H9 (cell line): ENCODE measurements at regions not wholly inside any gene's neighbourhood (a gene's known extent, or its start where the extent isn't known, plus 50 kb on each side); places are given as distances from the start of the nearest gene placed in this dataset.
"Not testable (repeated sequence)": the region's sequence is repeated elsewhere in the genome, so short reads cannot be mapped to it uniquely, and the experiment has no call there.

Source experiments
- DNase-seq: peaks from one replicate; pipeline ENCODE4 v3.0.0-alpha.2; 2017
- H2AFZ ChIP-seq: one replicate; pipeline ENCODE4 v1.6.1; 2013; ENCODE audit warnings: mild to moderate bottlenecking, low read length, control low read depth, moderate library complexity
- H2AK5ac ChIP-seq: 2 replicates; pipeline ENCODE4 v1.6.1; 2013; ENCODE audit warnings: low read length, control low read depth, mixed read lengths; ENCODE audit not compliant: insufficient read length
- H2BK120ac ChIP-seq: one replicate; pipeline ENCODE4 v1.6.1; 2013; ENCODE audit warnings: low read depth, mild to moderate bottlenecking, low read length, control low read depth, inconsistent platforms; ENCODE audit not compliant: poor library complexity, severe bottlenecking
- H2BK12ac ChIP-seq: 2 replicates; pipeline ENCODE4 v1.6.1; 2013; ENCODE audit warnings: low read length, control low read depth, mixed read lengths, low read depth; ENCODE audit not compliant: insufficient read length
- H2BK15ac ChIP-seq: 2 replicates; pipeline ENCODE4 v1.6.1; 2013; ENCODE audit warnings: low read depth, low read length, control low read depth
- H2BK20ac ChIP-seq: one replicate; pipeline ENCODE4 v1.6.1; 2013; ENCODE audit warnings: low read depth, mild to moderate bottlenecking, low read length, control low read depth, inconsistent platforms; ENCODE audit not compliant: poor library complexity, severe bottlenecking
- H2BK5ac ChIP-seq: 2 replicates; pipeline ENCODE4 v1.6.1; 2013; ENCODE audit warnings: low read length, control low read depth, mixed read lengths; ENCODE audit not compliant: insufficient read length
- H3K14ac ChIP-seq: 2 replicates; pipeline ENCODE4 v1.6.1; 2013; ENCODE audit warnings: low read length, control low read depth; ENCODE audit not compliant: insufficient read depth
- H3K18ac ChIP-seq: 2 replicates; pipeline ENCODE4 v1.6.1; 2013; ENCODE audit warnings: low read depth, mild to moderate bottlenecking, mixed read lengths, low read length, control low read depth; ENCODE audit not compliant: insufficient read length
- H3K23ac ChIP-seq: 2 replicates; pipeline ENCODE4 v1.6.1; 2013; ENCODE audit warnings: low read length, control low read depth, mixed read lengths, low read depth; ENCODE audit not compliant: insufficient read length
- H3K23me2 ChIP-seq: 2 replicates; pipeline ENCODE4 v1.6.1; 2013; ENCODE audit warnings: low read depth, mild to moderate bottlenecking, mixed read lengths, low read length, control low read depth; ENCODE audit not compliant: insufficient read length, poor library complexity, severe bottlenecking
- H3K27ac ChIP-seq: 2 replicates; pipeline ENCODE4 v1.5.1; 2013; ENCODE audit warnings: low read length, control low read depth, mixed read lengths, low read depth; ENCODE audit not compliant: insufficient read length
- H3K27me3 ChIP-seq: 2 replicates; pipeline ENCODE4 v1.6.1; 2013; ENCODE audit warnings: low read length, control low read depth, inconsistent platforms; ENCODE audit not compliant: insufficient read depth
- H3K4ac ChIP-seq: 2 replicates; pipeline ENCODE4 v1.6.1; 2013; ENCODE audit warnings: low read depth, mild to moderate bottlenecking, control low read depth, inconsistent platforms, low read length, moderate library complexity
- H3K4me1 ChIP-seq: 2 replicates; pipeline ENCODE4 v1.6.1; 2013; ENCODE audit warnings: low read length, control low read depth, inconsistent platforms; ENCODE audit not compliant: insufficient read depth
- H3K4me2 ChIP-seq: 2 replicates; pipeline ENCODE4 v1.6.1; 2013; ENCODE audit warnings: low read length, control low read depth, mixed read lengths; ENCODE audit not compliant: insufficient read length, insufficient read depth
- H3K56ac ChIP-seq: 2 replicates; pipeline ENCODE4 v1.6.1; 2013; ENCODE audit warnings: low read depth, mild to moderate bottlenecking, mixed read lengths, low read length, control low read depth; ENCODE audit not compliant: insufficient read length
- H3K79me1 ChIP-seq: 2 replicates; pipeline ENCODE4 v1.6.1; 2013; ENCODE audit warnings: low read depth, mild to moderate bottlenecking, moderate library complexity, low read length, control low read depth, inconsistent platforms; ENCODE audit not compliant: insufficient read depth, poor library complexity, severe bottlenecking
- H3K79me2 ChIP-seq: 2 replicates; pipeline ENCODE4 v1.6.1; 2013; ENCODE audit warnings: low read length, control low read depth, inconsistent platforms; ENCODE audit not compliant: insufficient read depth
- H3K9ac ChIP-seq: 2 replicates; pipeline ENCODE4 v1.6.1; 2013; ENCODE audit warnings: low read length, control low read depth, mixed read lengths; ENCODE audit not compliant: insufficient read length; ENCODE audit errors: extremely low read depth
- H3K9me3 ChIP-seq: one replicate; pipeline ENCODE4 v1.6.1; 2013; ENCODE audit warnings: low read depth, low read length, inconsistent platforms; ENCODE audit not compliant: control insufficient read depth
- H3T11ph ChIP-seq: one replicate; pipeline ENCODE4 v1.6.1; 2013; ENCODE audit warnings: mild to moderate bottlenecking, low read length, control low read depth, inconsistent platforms
- H4K20me1 ChIP-seq: one replicate; pipeline ENCODE4 v1.6.1; 2013; ENCODE audit not compliant: control insufficient read depth, insufficient read length, insufficient read depth
- H4K5ac ChIP-seq: 2 replicates; pipeline ENCODE4 v1.6.1; 2013; ENCODE audit warnings: low read depth, mild to moderate bottlenecking, mixed read lengths, low read length, control low read depth; ENCODE audit not compliant: insufficient read length
- H4K8ac ChIP-seq: replicated peaks from 2 replicates; pipeline ENCODE4 v1.6.1; 2013; ENCODE audit warnings: low read length, control low read depth, mixed read lengths, low read depth; ENCODE audit not compliant: insufficient read length
- H4K91ac ChIP-seq: 2 replicates; pipeline ENCODE4 v1.6.1; 2013; ENCODE audit warnings: low read depth, mild to moderate bottlenecking, moderate library complexity, mixed read lengths, low read length, control low read depth; ENCODE audit not compliant: insufficient read length
- H3K27ac Mint-ChIP-seq, 3 experiments: 2 replicates in 2 of 3; 3 replicates in 1 of 3; pipeline ENCODE4 v1.8.0; 2020 to 2021; ENCODE audit warnings: mixed read lengths in 3 of 3, mild to moderate bottlenecking in 1 of 3, moderate library complexity in 1 of 3
- H3K27me3 Mint-ChIP-seq: 2 replicates; pipeline ENCODE4 v1.8.0; 2021; ENCODE audit warnings: low read depth, mild to moderate bottlenecking, moderate library complexity, mixed read lengths
- H3K36me3 Mint-ChIP-seq, 3 experiments: 2 replicates in 2 of 3; 3 replicates in 1 of 3; pipeline ENCODE4 v1.8.0; 2020 to 2021; ENCODE audit warnings: low read depth in 3 of 3, mixed read lengths in 3 of 3; ENCODE audit not compliant: insufficient read depth in 1 of 3
- H3K4me1 Mint-ChIP-seq, 2 experiments: 2 replicates each; pipeline ENCODE4 v1.8.0; 2020; ENCODE audit warnings: mixed read lengths in 2 of 2
- H3K4me3 Mint-ChIP-seq, 2 experiments: 2 replicates in 1 of 2; 3 replicates in 1 of 2; pipeline ENCODE4 v1.8.0; 2020 to 2021; ENCODE audit warnings: mild to moderate bottlenecking in 2 of 2, mixed read lengths in 2 of 2, moderate library complexity in 1 of 2
- H3K9me3 Mint-ChIP-seq, 2 experiments: 2 replicates in 1 of 2; 3 replicates in 1 of 2; pipeline ENCODE4 v1.8.0; 2020; ENCODE audit warnings: mild to moderate bottlenecking in 2 of 2, mixed read lengths in 2 of 2, moderate library complexity in 1 of 2
- WGBS: extraction: QIAGEN DNeasy Blood & Tissue Kit; methylation state at CpG from one replicate; pipeline ENCODE4 v1.1.7; 2013; ENCODE audit warnings: missing lambda C conversion rate, low lambda C conversion rate, mixed read lengths; ENCODE audit not compliant: insufficient read length; ENCODE audit errors: extremely low coverage; 5-methylcytosine and 5-hydroxymethylcytosine counted together

DNA sequence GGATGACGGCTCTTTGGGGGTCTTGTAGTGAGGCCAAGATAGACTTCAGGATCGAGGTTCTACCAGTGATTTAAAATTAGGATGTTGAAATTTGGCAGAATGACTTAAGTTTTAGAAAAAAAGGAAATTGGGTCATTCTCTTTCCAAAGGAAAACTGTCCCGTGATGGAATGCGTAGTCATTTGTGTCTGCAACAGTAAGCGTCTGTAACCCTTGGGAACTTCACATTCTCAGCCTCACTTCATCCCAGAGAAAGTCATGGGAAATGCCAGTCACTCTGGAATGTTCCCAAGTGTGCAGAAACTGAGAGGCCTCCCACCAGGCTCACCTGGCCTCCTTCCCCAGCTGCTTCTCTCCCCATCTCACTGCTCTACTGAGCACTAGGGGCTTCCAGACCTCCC is 5441.4 kb upstream of the TPTE start:
- WGBS: no CpG with 5 or more reads among the region's 5 CpGs
- not testable (repeated sequence) for H3K56ac ChIP-seq

DNA sequence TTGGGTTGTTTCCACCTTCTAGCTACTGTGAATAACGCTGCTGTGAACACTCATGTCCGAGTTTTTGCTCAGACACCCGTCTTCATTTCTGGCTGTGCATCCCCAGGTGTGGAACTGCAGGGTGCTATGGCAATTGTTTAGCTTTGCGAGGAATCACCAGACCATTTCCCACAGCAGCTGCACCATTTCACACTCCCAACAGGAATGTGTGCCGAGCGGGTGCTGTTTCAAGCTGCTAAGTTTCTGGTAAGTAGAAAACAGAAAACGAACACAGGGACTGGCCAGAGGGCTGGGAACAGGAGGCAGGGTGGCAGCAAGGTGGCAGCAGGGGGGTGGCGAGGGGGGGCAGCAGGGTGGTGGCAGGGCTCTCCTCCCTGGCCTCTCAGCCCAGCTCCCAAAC is 5437.1 kb upstream of the TPTE start:
- H3K27me3 ChIP-seq, DNase-seq, H2AK5ac ChIP-seq, H3K18ac ChIP-seq, H3K27me3 Mint-ChIP-seq, H2BK12ac ChIP-seq, H4K91ac ChIP-seq, H3K4ac ChIP-seq, H4K5ac ChIP-seq, H4K8ac ChIP-seq, H2AFZ ChIP-seq, H3K4me3 Mint-ChIP-seq, H3K36me3 Mint-ChIP-seq, H2BK15ac ChIP-seq, H3K27ac Mint-ChIP-seq, H3K79me1 ChIP-seq, H3K9ac ChIP-seq, H2BK5ac ChIP-seq, H3K56ac ChIP-seq, H3K4me2 ChIP-seq, H2BK120ac ChIP-seq, H3K23ac ChIP-seq, H3K9me3 Mint-ChIP-seq, H3K4me1 Mint-ChIP-seq, H3K9me3 ChIP-seq, H3K23me2 ChIP-seq, H3K4me1 ChIP-seq, H3K79me2 ChIP-seq, H2BK20ac ChIP-seq, H3T11ph ChIP-seq, H4K20me1 ChIP-seq, H3K14ac ChIP-seq, H3K27ac ChIP-seq: not testable (repeated sequence)
- WGBS: no CpG with 5 or more reads among the region's 8 CpGs

More for the DNA sequence above, 5441.4 kb upstream of the TPTE start:
- H4K20me1 ChIP-seq, H3K27me3 ChIP-seq, H3K4me1 Mint-ChIP-seq, H3K23me2 ChIP-seq, H4K8ac ChIP-seq, H3K4ac ChIP-seq, H3K9me3 Mint-ChIP-seq, H3K27ac Mint-ChIP-seq, H2BK15ac ChIP-seq, H2AFZ ChIP-seq, H3K4me2 ChIP-seq, H3K36me3 Mint-ChIP-seq, H3K18ac ChIP-seq, H4K5ac ChIP-seq, H3T11ph ChIP-seq, H3K27ac ChIP-seq, H3K79me2 ChIP-seq, H2BK12ac ChIP-seq, H4K91ac ChIP-seq, H2BK5ac ChIP-seq, H3K14ac ChIP-seq, H3K9ac ChIP-seq, H3K9me3 ChIP-seq, H2AK5ac ChIP-seq, H3K4me3 Mint-ChIP-seq, H3K27me3 Mint-ChIP-seq, H2BK120ac ChIP-seq, H3K79me1 ChIP-seq, H2BK20ac ChIP-seq, H3K4me1 ChIP-seq, DNase-seq, H3K23ac ChIP-seq: not testable (repeated sequence)
